Transverse colon (tissue), 4 donors: ENCODE measurements at regions not wholly inside any gene's neighbourhood (a gene's known extent, or its start where the extent isn't known, plus 50 kb on each side); places are given as distances from the start of the nearest gene placed in this dataset.

Source experiments
- DNase-seq: peaks from one replicate; pipeline ENCODE4 v3.0.0-alpha.2; 2019
- H3K27ac ChIP-seq, 4 donors: fragments of 200-600 bp; sonication (generic); 2 replicates each; pipeline ENCODE4 v1.5.1; 2016 to 2018; ENCODE audit warnings: inconsistent platforms in 4 of 4
- H3K27me3 ChIP-seq: fragments of 200-600 bp; sonication (generic); 2 replicates; pipeline ENCODE4 v1.5.1; 2017; ENCODE audit warnings: inconsistent platforms
- H3K36me3 ChIP-seq, 4 donors: fragments of 200-600 bp; sonication (generic); 2 replicates each; pipeline ENCODE4 v1.5.1; 2017 to 2019; ENCODE audit warnings: inconsistent platforms in 4 of 4
- H3K4me1 ChIP-seq, 4 donors: fragments of 200-600 bp; sonication (generic); 2 replicates each; pipeline ENCODE4 v1.5.1; 2017 to 2020; ENCODE audit warnings: inconsistent platforms in 4 of 4
- H3K4me3 ChIP-seq, 4 donors: fragments of 200-600 bp; sonication (generic); 1 replicate in 1 of 4; 2 replicates in 3 of 4; pipeline versions ENCODE4 v1.5.1 to v1.6.1; 2017 to 2019; ENCODE audit warnings: inconsistent platforms in 4 of 4
- H3K9me3 ChIP-seq, 2 donors: fragments of 200-600 bp; sonication (generic); 2 replicates each; pipeline ENCODE4 v1.5.1; 2017 to 2019; ENCODE audit warnings: inconsistent platforms in 2 of 2
- CTCF ChIP-seq, 5 experiments: fragments of 200-600 bp in 3 of 5; fragments of 450-650 bp in 2 of 5; sonication (generic) in 3 of 5; IDR thresholded peaks; 1 replicate in 2 of 5; 2 replicates in 3 of 5; pipeline ENCODE4 v1.5.1; 2016 to 2017; ENCODE audit warnings: antibody characterized with exemption in 5 of 5, inconsistent platforms in 3 of 5, mild to moderate bottlenecking in 2 of 5, moderate library complexity in 1 of 5
- EP300 ChIP-seq: sonication (generic); formaldehyde crosslinking; IDR thresholded peaks from one replicate; pipeline ENCODE4 v1.6.1; 2017; ENCODE audit warnings: antibody characterized with exemption, low read depth
- POLR2A ChIP-seq: fragments of 450-650 bp; IDR thresholded peaks from one replicate; pipeline ENCODE4 v1.6.1; 2016; ENCODE audit warnings: antibody characterized with exemption, mild to moderate bottlenecking, moderate library complexity
- POLR2AphosphoS5 ChIP-seq, 3 donors: sonication (generic); formaldehyde crosslinking; IDR thresholded peaks; one replicate each; pipeline ENCODE4 v1.6.1; 2016; ENCODE audit warnings: antibody characterized with exemption in 3 of 3
- WGBS, 2 donors: methylation state at CpG; one replicate each; pipeline ENCODE4 v1.1.5; 2018; ENCODE audit warnings: low coverage in 1 of 2; 5-methylcytosine and 5-hydroxymethylcytosine counted together
- in situ Hi-C, 4 donors: fragments of 200-750 bp; cut with MboI; loops; one replicate each; pipeline versions ENCODE4 v1.15.0 to v1.15.1; 2017; ENCODE audit warnings: low sequenced_read_pairs in 3 of 4, low pct_ligation_motif_present in 1 of 4, low pct_unique_long_range_greater_than_20kb in 1 of 4
- intact Hi-C: fragments of 100-400 bp; cut with DNase I; formaldehyde crosslinking; loops from one replicate; pipeline ENCODE4 v1.15.1; 2023; ENCODE audit warnings: low total_unique reads

- intact Hi-C loops: no loop called here
- DNase-seq: no peak
- Histone ChIP-seq H3K36me3 (no peaks in the 10 kb centered on the region), H3K4me3 (no peak overlapping the region), H3K27ac (no peak overlapping the region), H3K9me3 (no peaks in the 10 kb centered on the region), H3K4me1 (no peaks in the 10 kb centered on the region), H3K27me3 (no peaks in the 10 kb centered on the region)
- TF ChIP-seq POLR2A: no peak
- no peak for TF ChIP-seq POLR2AphosphoS5 (IDR thresholded peaks at IDR 0.05)
- TF ChIP-seq EP300: no peak
- TF ChIP-seq CTCF (IDR thresholded peaks at IDR 0.05): no peak
- in situ Hi-C loops: no loop called here
- 80 to 84% methylated on average over 2 of the region's 2 CpGs for WGBS, 2 donors
These were observed 126.8 kb upstream of the USP15 start for GRCh38 chr12:62133440-62133839.

GRCh38 chr12:62135553-62136200 lies 124.5 kb upstream of the USP15 start:
- no peak for TF ChIP-seq POLR2AphosphoS5 (IDR thresholded peaks at IDR 0.05)
- TF ChIP-seq EP300: no peak
- TF ChIP-seq CTCF (IDR thresholded peaks at IDR 0.05): no peak
- TF ChIP-seq POLR2A: no peak
- Histone ChIP-seq H3K36me3 (no peaks in the 10 kb centered on the region), H3K4me3 (no peak overlapping the region), H3K9me3 (no peaks in the 10 kb centered on the region), H3K27me3 (no peaks in the 10 kb centered on the region), H3K4me1 (no peaks in the 10 kb centered on the region), H3K27ac (no peak overlapping the region)
- no peak for DNase-seq
- 70 to 89% methylated on average over 3 of the region's 3 CpGs for WGBS, 2 donors
- in situ Hi-C loops (no loop called here), intact Hi-C loops (no loop called here)

- intact Hi-C loops: no loop called here
- Histone ChIP-seq H3K9me3 (no peaks in the 10 kb centered on the region), H3K4me1 (no peaks in the 10 kb centered on the region), H3K36me3 (no peaks in the 10 kb centered on the region), H3K4me3 (no peak overlapping the region), H3K27me3 (no peaks in the 10 kb centered on the region), H3K27ac (no peak overlapping the region)
- in situ Hi-C loops: no loop called here
- no peak for DNase-seq
- TF ChIP-seq POLR2A: no peak
- TF ChIP-seq CTCF (IDR thresholded peaks at IDR 0.05): no peak
- no peak for TF ChIP-seq POLR2AphosphoS5 (IDR thresholded peaks at IDR 0.05)
- TF ChIP-seq EP300: no peak
- 72 to 83% methylated on average over 2 of the region's 2 CpGs for WGBS, 2 donors
These were observed 123.7 kb upstream of the USP15 start for GRCh38 chr12:62136496-62136895.

GRCh38 chr12:62138527-62138926 lies 121.7 kb upstream of the USP15 start:
- no peaks in the 10 kb centered on the region for H3K36me3 ChIP-seq
- intact Hi-C loops (no loop called here), in situ Hi-C loops (no loop called here)
- no peak overlapping the region for H3K4me3 ChIP-seq
- WGBS, 2 donors: 45 to 71% methylated on average over 1 to 2 of the region's 2 CpGs
- H3K27ac ChIP-seq: no peak overlapping the region
- DNase-seq: no peak
- no peaks in the 10 kb centered on the region for H3K9me3 ChIP-seq
- H3K4me1 ChIP-seq: no peaks in the 10 kb centered on the region
- no peaks in the 10 kb centered on the region for H3K27me3 ChIP-seq
- TF ChIP-seq CTCF (IDR thresholded peaks at IDR 0.05): no peak
- TF ChIP-seq EP300: no peak
- TF ChIP-seq POLR2A: no peak
- TF ChIP-seq POLR2AphosphoS5 (IDR thresholded peaks at IDR 0.05): no peak
